GM12872 (cell line): ENCODE measurements at regions not wholly inside any gene's neighbourhood (a gene's known extent, or its start where the extent isn't known, plus 50 kb on each side); places are given as distances from the start of the nearest gene placed in this dataset.

Experiments
- TF ChIP-seq, protein P1 (sequence below): IDR thresholded peaks from 3 replicates; pipeline ENCODE4 v1.5.1; 2011; ENCODE audit warnings: low read depth, mild to moderate bottlenecking, low read length, moderate library complexity; ENCODE audit not compliant: insufficient read depth

DNA sequence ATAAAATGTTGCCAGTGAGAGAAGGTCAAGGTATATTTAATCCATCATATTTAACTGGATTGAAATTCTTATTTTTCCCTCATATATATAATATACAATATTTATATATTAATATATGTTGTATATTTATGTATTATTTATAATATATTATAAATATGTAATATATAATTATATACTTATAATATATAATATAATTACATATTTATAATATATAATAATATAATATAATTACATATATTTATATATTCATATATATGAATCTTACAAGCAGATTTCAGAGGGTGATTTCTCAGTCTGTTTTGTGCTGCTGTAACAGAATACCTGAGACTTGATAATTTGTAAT is 52.7 kb upstream of the TLE3 start:
- TF ChIP-seq, protein P1, sequence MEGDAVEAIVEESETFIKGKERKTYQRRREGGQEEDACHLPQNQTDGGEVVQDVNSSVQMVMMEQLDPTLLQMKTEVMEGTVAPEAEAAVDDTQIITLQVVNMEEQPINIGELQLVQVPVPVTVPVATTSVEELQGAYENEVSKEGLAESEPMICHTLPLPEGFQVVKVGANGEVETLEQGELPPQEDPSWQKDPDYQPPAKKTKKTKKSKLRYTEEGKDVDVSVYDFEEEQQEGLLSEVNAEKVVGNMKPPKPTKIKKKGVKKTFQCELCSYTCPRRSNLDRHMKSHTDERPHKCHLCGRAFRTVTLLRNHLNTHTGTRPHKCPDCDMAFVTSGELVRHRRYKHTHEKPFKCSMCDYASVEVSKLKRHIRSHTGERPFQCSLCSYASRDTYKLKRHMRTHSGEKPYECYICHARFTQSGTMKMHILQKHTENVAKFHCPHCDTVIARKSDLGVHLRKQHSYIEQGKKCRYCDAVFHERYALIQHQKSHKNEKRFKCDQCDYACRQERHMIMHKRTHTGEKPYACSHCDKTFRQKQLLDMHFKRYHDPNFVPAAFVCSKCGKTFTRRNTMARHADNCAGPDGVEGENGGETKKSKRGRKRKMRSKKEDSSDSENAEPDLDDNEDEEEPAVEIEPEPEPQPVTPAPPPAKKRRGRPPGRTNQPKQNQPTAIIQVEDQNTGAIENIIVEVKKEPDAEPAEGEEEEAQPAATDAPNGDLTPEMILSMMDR = no peak

DNA sequence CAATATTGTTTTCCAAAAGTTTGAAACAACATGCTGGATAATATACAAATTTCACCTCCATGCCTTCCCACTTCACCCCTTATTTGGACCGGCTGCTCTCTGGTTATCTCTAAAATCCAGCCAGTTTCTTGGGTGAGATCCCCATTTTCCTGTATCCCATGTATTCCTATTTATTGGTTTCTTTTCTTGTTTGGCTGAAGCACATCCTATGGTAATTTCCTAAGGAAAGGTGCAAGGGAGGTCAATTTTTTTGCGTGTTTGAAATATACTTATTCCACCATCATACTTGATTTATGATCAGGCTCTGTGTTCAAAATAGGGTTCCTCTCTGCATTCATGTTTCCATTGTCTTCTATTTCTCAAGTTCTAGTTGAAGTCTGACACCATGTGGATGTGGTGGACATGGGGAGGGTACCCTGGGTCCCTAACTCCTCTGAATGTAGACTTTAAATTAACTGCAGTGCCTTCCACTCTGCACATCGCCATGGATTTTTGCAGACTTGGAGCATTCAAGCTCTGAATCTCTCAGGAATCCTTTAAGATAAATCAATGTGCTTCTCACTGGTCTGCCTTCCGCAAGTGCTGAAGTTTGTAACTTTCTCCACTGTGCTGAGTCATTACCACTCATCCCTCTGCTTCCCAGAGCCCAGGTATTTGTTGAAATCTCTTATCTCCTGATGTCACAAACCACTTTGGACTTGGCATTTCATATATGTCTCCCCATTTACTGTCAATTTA is 52.1 kb upstream of the TLE3 start:
- TF ChIP-seq, protein P1 = no peak

DNA sequence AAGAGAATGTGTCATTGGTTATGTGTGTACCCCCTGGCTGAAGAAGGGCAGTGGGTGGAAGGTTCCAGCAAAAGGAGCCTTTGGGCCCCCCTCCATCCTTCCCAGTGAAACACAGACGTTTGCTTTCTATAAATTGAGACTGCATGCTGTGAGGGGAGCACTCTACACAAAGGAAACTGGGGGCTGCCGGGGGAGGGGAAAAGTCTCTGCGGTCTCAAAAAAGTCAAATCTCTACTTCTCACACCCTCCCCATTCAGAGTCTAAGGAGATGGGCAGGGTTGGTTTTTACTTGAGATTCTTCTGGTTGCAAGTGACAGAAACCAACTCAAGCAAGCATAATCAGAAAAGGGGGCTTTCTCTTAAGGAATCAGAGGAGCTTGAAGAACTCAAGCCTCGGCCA is 50.1 kb upstream of the TLE3 start:
- TF ChIP-seq, protein P1 = no peak
